Right hindlimb (tissue), 1 donor: ENCODE measurements at regions not wholly inside any gene's neighbourhood (a gene's known extent, or its start where the extent isn't known, plus 50 kb on each side); places are given as distances from the start of the nearest gene placed in this dataset.
A peak's percentile ranks its signal among the peaks of the same experiment; 100 is the strongest.

Experiments used
- DNase-seq: peaks from one replicate; pipeline ENCODE4 v3.0.0-alpha.2; 2018

- DNase-seq: no peak
Measured at GRCh38 chr6:14622909-14623505, 505.4 kb downstream of the CD83 start.

- no peak for DNase-seq
Measured at GRCh38 chr6:14625173-14625895, 507.8 kb downstream of the CD83 start.

GRCh38 chr6:14626556-14626955 lies 509.0 kb downstream of the CD83 start:
- no peak for DNase-seq

GRCh38 chr6:14630016-14630415 lies 512.4 kb downstream of the CD83 start:
- DNase-seq: no peak

- no peak for DNase-seq
Measured at GRCh38 chr6:14633479-14633878, 515.9 kb downstream of the CD83 start.

- no peak for DNase-seq
Measured at GRCh38 chr6:14634072-14634471, 516.5 kb downstream of the CD83 start.

- DNase-seq: no peak
Measured at GRCh38 chr6:14635195-14635594, 517.6 kb downstream of the CD83 start.

- no peak for DNase-seq
Measured at GRCh38 chr6:14635934-14636591, 518.5 kb downstream of the CD83 start.

- DNase-seq: no peak
Measured at GRCh38 chr6:14638435-14638905, 520.9 kb downstream of the CD83 start.

GRCh38 chr6:14638906-14639761 lies 521.6 kb downstream of the CD83 start:
- DNase-seq: peak; percentile 50

- no peak for DNase-seq
Measured at GRCh38 chr6:14639983-14640599, 522.5 kb downstream of the CD83 start.

- DNase-seq: no peak
Measured at GRCh38 chr6:14640631-14641030, 523.1 kb downstream of the CD83 start.

- no peak for DNase-seq
Measured at GRCh38 chr6:14641423-14642135, 524.0 kb downstream of the CD83 start.

- no peak for DNase-seq
Measured at GRCh38 chr6:14642136-14642505, 524.5 kb downstream of the CD83 start.

GRCh38 chr6:14642842-14643241 lies 525.3 kb downstream of the CD83 start:
- DNase-seq: no peak

- no peak for DNase-seq
Measured at GRCh38 chr6:14644381-14644780, 526.8 kb downstream of the CD83 start.

- no peak for DNase-seq
Measured at GRCh38 chr6:14645221-14645620, 527.6 kb downstream of the CD83 start.

GRCh38 chr6:14645841-14646240 lies 528.3 kb downstream of the CD83 start:
- no peak for DNase-seq

- no peak for DNase-seq
Measured at GRCh38 chr6:14646371-14646770, 528.8 kb downstream of the CD83 start.

- no peak for DNase-seq
Measured at GRCh38 chr6:14647357-14647756, 529.8 kb downstream of the CD83 start.

GRCh38 chr6:14652536-14652935 lies 535.0 kb downstream of the CD83 start:
- no peak for DNase-seq
